RWPE1 (cell line): ENCODE measurements at regions not wholly inside any gene's neighbourhood (a gene's known extent, or its start where the extent isn't known, plus 50 kb on each side); places are given as distances from the start of the nearest gene placed in this dataset.

Source experiments
- CTCF ChIA-PET: fragments of 350-600 bp; sonication (Branson Sonifier 250); formaldehyde crosslinking; extraction: SDS; loops from one replicate; lab custom pipeline; 2021; lab: Yijun Ruan, JAX
- POLR2A ChIA-PET: fragments of 400-600 bp; formaldehyde crosslinking; extraction: SDS; loops from one replicate; lab custom pipeline; 2020; ENCODE audit warnings: antibody characterized with exemption; ENCODE audit not compliant: low non-redundant PET; lab: Yijun Ruan, JAX
- DNase-seq: peaks from one replicate; pipeline ENCODE4 v3.0.0; 2012; ENCODE audit warnings: low spot score
- H3K27ac ChIP-seq: fragments of 450-650 bp; 2 replicates; pipeline ENCODE4 v1.5.1; 2017
- CTCF ChIP-seq: fragments of 450-650 bp; conservative IDR thresholded peaks from 2 replicates; pipeline ENCODE4 v1.5.1; 2017; ENCODE audit warnings: low read depth, mild to moderate bottlenecking

DNA sequence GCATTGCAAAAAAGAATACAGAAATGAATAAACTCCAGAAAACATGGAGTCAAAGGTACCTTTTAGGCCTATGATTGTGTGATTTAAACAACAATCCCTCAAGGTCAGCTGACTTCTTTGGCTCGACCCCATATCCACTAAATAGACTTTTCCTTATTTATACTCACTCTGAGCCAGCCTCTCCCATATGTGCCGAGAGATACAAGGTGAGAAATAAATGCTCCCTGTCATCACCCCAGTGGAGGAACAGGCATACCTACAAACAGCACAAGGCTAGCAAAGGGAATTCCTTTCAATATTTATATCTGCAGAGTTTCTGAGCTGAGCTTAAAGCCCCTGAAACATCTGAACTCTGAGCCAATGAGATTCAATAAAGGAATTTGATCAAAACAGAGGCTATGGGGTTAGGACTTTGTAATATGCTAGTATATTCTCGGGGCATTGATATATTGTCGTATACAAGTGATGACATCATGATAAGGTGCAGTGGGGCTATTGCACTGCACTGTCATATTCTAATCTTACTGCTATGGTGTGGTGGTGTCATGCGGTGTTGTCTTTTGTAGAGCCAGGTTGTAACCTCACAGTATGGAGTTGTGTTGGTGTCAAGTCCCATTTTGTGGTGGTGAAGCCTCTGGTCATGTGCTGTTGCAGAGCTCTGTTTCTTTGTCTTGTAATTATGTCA is 56.0 kb upstream of the GALNT18 start:
- ChIA-PET CTCF (no interaction called here), POLR2A (no interaction called here)
- TF ChIP-seq CTCF, result no peak
- no peak for DNase-seq
- no peak overlapping the region for H3K27ac ChIP-seq

DNA sequence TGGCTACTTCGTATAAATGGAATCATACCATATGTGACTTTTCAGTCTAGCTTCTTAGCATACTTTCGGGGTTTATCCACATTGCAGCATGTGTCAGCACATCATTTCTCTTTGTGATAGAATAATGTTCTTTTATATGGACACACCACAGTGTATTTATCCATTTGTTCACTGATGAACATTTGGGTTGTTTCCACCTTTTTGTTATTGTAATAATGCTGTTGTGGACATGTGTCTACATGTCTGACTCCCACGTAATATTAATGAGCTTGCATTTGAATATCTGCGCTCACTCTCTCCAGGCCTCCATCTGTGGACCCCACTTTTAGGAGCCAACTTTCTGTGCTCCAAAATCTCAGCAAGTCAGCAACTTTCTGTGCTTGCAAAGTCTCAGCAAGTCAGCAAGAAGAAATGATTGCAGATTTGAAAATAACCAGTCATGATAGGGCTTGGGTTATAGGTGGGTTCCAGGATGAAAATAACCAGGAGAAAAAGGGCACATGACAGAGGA is 53.9 kb upstream of the GALNT18 start:
- ChIA-PET CTCF (no interaction called here), POLR2A (no interaction called here)
- no peak for DNase-seq
- no peak overlapping the region for H3K27ac ChIP-seq
- TF ChIP-seq CTCF, result no peak

DNA sequence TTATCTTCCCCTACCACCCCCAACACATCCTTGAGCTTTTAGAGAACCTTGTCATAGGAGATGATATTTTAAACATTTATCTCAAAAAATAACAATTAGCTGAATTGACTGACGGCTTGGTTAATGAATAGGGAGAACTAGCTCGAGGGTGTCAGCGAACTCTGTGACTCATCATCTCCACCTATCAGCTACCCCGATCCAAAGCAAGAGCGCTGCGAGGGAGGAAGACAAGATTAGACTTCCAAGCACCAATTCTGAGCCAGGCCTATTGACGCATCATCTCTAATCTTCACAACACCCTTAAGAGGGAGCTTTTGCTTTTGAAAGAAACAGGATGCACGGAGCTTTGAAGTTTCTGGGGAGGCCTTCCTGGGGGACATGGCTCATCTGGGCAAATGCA is 51.0 kb upstream of the GALNT18 start:
- ChIA-PET POLR2A (no interaction called here), CTCF (interaction anchor here (0.7 kb wide), 1 partner anchor 46 kb away, joined by 3 read pairs; no protein-coding TSS in a partner anchor)
- no peak for TF ChIP-seq CTCF
- DNase-seq, result no peak
- H3K27ac ChIP-seq, result no peak overlapping the region

GRCh38 chr11:11672101-11672500 is 50.3 kb upstream of the GALNT18 start:
- no peak overlapping the region for H3K27ac ChIP-seq
- POLR2A ChIA-PET, result no interaction called here
- CTCF ChIA-PET, result no interaction called here
- no peak for TF ChIP-seq CTCF
- DNase-seq, result no peak
